GM21447 (cell line): ENCODE measurements at regions not wholly inside any gene's neighbourhood (a gene's known extent, or its start where the extent isn't known, plus 50 kb on each side); places are given as distances from the start of the nearest gene placed in this dataset.
"Not testable (repeated sequence)": the region's sequence is repeated elsewhere in the genome, so short reads cannot be mapped to it uniquely, and the experiment has no call there.

ENCODE experiments used
- ATAC-seq: cut with Tn5 transposase; IDR thresholded peaks from one replicate; pipeline ENCODE4 v1.9.1; 2021; ENCODE audit not compliant: unreplicated experiment

DNA sequence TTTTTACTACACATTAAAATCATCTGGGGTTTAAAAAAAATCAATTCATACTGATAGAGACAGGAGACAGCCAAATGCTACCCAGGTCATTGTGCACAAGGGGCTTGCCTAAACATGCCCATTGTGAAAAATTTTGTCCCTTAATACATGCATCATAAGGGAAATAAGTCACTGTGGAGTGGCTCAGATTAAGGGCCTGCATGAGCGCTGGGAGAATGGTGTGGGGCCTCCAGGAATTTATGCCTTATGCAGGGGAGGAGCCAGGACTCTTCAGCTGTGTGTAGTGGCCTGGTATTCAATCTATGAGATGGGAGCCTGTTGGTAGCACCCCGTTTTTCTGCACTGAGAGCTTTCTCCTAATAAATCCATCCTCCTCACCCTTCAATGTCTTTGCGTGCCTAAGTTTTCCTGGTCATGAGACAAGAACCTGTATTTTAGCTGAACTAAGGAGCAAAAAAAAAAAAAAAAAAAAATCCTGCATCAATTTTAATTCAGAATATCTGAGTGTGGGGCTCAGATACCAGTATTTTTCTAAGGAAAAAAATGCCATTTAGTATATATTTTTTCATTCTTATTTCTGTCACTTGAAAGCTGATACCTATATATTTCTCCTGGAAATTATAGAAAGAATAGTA lies 997.6 kb upstream of the ATXN8OS start:
- ATAC-seq: no peak

DNA sequence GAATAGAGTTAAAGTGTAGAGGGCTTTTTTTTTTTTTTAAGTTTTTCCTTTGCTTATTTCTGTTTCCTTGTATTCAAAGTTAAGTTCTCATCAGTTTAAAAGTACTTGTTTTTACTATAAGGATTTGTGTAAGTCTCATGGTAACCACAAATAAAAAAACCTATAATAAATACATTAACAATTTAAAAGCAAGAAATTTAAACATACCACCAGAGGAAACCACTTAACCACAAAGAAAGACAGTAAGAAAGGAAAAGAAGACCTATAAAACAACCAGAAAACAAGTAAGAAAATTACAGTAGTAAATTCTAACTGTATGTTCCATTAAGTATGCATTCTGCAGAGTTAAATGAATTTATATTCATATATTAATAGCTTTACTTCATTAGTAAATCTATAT lies 999.1 kb upstream of the ATXN8OS start:
- no peak for ATAC-seq

DNA sequence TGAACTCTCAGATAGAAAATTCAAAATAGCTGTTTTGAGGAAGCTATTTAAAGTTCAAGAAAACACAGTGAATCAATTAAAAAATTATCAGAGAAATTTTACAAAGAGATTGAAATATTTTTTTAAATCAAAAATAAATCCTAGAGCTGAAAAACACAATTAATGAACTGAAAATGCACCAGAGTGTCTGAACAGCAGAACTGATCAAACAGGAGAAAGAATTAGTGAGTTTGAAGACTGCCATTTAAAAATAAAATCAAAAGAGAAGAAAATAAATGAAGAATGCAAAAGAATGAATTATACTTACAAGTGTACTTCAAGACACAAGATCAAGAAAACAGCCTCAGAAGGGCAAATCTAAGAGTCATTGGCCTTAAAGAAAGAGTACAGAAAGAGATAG lies 1000.2 kb upstream of the ATXN8OS start:
- ATAC-seq: no peak

DNA sequence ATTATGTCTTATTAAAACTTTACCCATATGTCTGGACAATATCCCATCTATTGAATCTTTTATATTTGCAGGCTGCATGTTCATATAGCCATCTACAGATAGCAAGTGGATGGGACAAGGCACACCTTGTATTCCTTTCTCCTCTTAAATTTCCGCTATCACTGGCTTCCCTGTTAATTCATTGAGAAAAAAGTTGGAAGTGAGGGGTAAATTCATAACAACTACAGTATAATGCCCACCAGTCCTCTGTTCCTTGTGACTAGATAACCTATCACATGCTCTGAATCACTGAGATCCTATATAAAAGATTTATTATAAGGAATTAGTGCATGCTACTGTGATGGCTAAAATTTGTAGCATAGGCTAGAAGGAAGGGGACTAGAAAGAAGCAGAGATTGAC lies 1005.8 kb upstream of the ATXN8OS start:
- ATAC-seq: no peak

DNA sequence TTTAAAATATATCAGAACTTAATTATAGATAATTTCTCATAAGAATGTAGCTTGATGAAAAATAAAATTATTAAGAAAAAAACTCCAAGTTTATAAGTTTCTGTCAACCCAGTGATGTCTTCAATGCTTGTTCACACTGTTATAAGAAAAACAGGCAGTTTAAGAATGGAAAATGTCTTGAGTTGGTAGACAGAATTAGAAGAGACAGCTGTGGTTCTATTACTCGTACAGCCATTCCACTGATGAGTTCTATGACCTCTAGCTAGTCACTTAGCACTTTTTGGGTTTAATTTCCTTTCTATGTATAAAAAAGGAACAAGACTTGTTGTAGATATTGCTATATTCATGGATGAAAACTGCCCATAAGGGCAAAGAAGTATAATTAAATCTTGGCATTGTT lies 1013.1 kb upstream of the ATXN8OS start:
- no peak for ATAC-seq

DNA sequence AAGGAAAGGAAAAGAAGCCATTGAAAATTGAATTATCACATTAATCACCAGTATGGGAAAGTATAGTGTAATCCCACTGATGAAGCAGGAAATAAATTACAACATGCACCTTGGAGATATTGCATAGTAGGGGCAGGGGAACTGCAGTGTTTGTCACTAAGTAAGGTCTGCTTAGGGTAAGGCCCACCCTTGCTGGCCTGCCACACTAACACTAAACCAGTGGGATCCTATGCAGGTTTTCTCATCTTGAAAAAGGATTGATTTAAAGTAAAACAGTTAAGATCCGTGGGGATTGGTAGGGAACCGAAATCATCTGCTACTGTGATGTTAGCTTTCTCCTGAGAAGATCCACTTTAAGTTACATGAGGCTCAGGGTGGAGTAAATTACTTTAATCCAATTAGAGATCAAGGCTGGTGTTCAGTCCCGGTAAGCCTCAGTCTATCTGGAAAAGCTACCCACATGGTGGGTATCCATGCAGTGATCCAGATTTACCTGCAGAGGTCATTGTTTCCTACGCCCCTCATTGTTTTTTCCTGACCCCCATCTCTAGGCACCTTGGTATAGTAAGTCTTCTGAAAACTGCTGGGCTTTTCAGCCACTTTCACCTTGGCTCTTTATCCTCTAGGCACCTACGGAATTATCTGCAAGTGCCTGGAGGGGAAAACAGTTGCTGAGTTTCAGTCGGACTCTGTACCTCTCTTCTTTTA lies 1014.9 kb upstream of the ATXN8OS start:
- ATAC-seq: no peak

DNA sequence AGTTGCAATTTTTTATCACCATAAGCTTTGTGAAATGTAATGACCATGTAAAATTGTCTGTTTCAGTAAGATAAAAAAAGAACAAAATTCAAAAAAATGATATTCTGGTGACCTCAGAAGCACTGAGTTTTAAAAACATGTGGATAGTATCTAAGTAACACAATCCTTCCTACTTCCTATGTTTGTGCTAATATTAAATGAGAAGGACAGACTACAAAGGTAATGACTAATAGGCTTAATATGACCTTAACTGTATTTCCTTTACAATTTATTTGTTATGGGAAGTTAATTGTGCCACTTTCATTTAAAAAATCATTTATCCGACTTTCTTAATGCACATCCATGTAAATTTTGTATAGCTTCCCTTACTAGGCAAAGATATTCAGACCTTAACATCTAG lies 1030.4 kb upstream of the ATXN8OS start:
- ATAC-seq: no peak

DNA sequence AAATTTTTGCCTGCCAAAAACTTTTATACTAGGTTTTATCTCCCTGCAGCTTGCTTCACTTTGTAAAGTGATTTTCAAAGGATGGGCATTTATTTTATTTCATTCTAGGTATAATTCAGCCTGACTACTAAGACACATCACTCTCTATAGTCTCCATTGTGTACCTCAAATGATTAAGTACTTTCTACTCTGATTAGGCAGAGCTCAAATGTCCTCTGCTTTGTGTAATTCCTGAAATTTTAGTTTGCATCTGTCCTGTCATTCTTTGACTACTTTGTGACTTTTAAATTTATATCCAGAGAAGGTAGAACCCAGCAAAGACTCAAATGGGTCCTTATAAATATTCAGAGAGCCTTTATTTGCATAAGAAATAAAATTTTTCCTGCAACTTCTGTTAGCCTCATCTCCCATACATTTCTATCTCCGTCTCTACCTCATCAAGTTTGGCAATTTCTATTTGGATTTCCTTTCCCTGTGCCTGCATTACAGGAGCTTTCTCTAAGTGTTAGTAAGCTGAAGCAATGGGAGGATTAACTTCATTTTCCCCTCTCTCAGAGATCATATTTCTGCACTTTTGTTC lies 1038.0 kb upstream of the ATXN8OS start:
- no peak for ATAC-seq

DNA sequence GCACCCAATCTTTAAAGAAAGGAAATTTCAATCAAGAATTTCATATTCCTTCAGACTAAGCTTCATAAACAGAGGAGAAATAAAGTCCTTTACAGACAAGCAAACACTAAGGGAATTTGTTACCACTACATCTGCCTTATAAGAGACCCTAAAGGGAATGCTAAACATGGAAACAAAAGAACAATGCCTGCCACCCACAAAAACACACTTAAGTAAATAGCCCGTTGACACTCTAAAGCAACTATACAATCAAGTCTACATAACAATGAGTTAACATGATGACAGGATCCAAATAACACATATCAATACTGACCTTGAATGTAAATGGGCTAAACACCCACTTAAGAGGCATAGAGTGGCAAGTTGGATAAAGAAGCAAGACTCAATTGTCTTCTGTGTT lies 1056.9 kb upstream of the ATXN8OS start:
- ATAC-seq: no peak

DNA sequence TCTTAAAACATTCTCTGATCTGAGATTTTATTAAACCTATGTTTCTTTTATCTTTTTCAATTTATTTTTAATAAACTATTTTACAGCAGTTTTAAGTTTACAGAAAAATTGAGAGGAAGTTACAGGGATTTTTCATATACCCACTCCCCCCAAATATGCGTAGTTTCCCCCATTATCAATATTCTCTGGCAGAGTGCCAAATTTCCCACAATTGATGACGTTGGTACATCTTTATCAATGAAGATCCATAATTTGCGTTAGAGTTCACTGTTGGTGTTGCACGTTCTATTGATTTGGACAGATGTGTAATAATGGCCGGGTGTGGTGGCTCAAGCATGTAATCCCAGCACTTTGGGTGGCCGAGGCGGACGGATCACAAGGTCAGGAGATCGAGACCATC lies 1063.0 kb upstream of the ATXN8OS start:
- no peak for ATAC-seq

DNA sequence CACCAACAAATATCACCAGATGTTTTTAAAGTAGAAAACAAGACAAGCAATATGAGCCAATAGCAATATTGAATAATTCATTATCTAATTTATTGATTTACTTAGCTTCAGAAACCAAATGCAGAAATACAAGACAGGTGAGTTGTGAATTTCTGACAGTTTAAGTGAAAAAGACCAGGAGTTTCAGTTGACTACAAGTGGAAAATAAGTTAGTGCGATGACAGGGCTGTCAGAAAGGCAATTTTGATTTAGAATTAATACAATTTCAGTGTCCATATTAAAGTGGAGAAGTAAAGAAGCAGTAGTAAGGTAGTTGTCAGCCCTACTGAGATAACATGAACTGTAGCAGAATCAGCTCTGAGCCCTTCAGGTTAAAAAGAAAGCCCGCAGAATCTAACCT lies 1066.7 kb upstream of the ATXN8OS start:
- no peak for ATAC-seq

DNA sequence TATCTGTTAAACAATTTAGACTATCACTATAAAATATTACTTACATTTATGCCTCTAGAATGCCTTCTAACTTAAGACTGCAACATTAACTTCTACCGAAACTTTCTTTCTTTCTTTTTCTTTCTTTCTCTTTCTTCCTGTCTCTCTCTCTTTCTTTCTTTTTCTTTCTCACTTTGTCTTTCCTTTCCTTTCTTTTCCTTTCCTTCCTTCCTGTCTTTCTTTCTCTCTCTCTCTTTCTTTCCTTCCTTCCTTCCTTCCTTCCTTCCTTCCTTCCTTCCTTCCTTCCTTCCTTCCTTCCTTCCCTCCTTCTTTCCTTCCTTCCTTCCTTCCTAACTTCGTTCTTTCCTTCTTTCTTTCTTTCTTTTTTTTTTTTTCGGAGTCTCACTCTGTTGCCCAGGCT lies 1071.9 kb upstream of the ATXN8OS start:
- ATAC-seq: no peak

DNA sequence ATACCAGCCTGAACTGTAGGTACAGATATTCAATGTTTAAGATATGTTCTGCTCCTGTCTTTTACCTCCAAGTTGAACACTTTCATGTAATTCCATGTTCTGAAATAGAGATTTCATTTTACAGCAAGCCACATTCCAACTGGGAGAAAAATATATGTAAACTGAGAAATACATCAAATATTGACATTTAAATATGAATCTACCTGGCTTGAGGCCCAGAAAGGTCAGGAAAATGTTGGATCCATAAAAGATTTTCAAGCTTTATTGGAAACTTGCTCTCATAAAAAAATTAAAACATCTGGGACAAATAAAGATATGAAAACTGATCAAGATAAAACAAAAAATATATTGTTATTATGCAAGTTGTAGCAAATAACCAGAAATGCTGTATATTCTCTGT lies 1078.7 kb upstream of the ATXN8OS start:
- ATAC-seq: no peak

DNA sequence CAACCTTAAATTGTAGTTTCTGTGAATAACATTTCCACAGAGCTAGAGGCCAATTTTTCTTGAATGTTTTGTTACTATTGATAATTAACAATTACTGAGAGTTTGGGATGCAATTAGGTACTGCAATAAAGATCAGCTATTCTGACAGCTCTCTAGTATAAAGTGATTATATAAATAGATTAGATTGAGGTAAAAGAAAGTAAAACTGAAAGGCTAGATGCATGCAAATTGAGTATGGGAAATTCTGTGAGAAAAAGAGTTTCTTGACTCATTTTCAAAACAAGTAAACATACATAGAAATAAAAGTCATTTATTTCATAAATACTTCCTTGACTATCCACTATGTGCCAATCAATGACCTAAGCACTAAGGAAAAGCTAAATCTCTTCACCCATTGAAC lies 1087.5 kb upstream of the ATXN8OS start:
- no peak for ATAC-seq

DNA sequence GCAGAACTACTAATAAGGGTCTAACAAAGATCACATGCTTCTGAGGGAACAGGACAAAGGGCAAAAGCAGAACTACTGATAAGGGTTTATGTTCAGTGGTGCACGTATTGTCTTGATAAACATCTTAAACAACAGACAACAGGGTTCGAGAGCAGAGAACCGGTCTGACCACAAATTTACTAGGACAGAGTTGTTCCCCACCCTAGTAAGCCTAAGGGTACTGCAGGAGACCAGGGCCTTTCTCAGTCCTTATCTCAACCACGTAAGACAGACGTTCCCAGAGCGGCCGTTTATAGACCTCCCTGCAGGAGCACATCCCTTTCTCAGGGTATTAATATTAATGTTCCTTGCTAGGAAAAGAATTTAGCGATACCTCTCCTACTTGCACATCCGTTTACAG lies 1089.5 kb upstream of the ATXN8OS start:
- not testable (repeated sequence) for ATAC-seq

DNA sequence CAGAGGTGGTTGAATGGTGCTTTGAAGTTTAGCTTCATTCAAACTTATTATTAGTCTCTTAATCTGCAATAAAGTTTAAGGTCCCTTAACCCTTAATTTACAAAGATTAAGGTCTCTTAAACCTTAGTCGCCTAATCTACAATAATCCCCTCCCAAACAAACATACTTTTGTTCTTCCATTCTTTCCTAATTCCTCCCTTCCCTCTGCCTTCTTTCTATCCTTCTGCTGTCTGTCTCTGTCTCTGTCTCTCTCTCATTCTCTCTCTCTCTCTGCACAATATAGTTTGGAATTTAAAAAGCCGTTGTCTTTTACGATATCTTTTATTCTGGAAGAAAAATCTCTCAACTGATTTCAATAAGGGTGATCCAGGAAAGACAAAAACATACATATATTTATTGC lies 1096.8 kb upstream of the ATXN8OS start:
- ATAC-seq: no peak

DNA sequence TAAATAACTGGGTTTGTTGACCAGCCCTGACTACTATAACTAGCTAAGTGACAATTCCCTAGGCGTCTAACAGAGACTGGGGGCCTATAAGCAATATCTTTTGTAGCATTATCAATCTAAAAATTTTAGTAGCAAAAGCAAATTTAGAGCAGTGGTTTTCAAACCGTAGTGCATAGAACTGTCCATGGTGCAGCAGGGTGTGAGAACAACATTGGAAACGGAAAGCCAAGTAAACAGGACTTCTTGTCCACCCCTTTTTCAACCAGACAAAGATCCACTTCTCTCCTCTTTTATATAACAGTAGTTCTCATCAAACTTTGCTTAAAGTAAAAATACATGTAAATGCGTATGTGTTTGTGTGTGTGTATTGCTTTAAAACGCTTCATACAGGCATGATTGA lies 1099.1 kb upstream of the ATXN8OS start:
- no peak for ATAC-seq

DNA sequence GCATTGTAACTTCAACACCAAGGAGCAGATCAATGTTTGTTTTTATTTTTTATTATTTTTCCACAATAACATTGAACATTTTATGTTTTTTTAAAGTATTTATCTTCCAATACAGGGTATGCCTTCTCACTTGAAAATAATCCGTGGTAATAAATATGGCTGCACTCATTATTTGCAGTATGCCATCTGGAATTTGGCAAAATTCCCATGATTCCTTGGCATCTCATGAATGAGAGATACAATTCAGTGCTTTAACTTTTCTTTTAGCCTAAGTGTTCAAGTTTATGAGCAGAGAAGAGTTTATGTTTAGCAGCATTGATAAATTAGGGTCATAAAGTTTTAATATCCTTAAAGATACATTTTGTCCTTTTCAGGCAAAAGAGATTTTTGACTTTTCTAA lies 1109.6 kb upstream of the ATXN8OS start:
- no peak for ATAC-seq

DNA sequence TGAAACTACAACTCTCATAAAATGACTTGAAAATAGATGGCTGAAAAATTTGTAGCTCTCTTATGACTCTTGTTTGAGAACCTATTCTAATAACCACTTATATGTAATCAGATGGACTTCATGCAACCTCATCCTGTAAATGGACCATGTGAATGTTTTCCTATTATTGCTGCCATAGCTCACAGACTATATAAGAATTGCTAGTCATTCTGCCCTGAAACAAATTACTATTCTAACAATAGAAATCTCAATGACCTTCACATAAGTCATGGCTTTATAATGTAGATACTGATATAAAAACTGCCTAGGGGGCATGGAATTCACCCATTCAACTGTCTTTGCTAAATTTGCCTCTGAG lies 1111.0 kb upstream of the ATXN8OS start:
- ATAC-seq: no peak

DNA sequence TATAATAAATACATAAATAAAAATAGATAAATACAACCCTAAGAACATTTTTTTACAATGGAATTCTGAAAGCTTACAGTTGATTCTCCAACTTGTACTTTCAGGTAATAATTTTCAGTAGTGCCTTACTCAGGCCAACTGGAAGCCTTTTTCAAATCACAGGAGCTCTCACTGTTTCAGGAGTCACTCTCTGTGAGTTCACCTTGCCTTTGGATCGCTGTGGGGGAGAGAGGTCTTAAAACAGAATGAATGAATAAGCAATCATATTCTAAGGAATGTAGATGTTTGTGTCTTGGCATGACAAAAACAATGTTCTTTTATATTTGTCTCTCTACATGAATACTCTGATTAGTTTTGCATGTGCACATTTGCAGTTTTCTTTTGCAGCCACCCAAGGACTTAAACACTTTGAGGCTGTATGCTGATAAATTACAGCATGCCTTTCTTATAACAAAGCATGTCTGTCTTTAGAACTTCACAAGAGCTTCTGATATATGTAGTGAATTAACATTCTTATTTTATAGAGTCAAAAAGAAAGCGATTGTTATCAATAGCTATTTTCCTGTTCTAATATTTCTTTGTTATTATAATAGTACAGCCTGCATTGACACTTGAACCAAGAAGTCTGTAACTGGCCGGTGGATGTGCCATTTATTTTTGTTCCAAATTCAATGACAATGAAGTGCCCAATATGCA lies 1111.5 kb upstream of the ATXN8OS start:
- ATAC-seq: no peak

DNA sequence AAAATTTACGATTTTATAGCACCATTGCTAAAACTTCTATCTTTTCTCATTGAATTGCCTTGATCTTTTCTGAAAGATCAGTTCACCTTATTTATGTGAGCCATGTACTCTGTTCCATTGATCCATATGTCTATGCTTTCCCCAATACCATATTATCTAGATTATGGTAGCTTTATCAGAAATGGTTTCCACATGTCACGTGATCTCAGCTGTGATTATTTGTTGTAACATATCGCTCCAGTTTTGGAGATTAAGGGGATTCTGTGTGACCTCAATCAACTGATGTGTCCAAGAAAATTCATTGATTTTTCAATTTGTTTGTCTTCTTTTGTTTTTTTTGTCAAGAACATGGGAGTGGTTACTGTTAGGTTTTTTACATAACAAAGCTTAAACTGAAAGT lies 1114.5 kb upstream of the ATXN8OS start:
- ATAC-seq: no peak

DNA sequence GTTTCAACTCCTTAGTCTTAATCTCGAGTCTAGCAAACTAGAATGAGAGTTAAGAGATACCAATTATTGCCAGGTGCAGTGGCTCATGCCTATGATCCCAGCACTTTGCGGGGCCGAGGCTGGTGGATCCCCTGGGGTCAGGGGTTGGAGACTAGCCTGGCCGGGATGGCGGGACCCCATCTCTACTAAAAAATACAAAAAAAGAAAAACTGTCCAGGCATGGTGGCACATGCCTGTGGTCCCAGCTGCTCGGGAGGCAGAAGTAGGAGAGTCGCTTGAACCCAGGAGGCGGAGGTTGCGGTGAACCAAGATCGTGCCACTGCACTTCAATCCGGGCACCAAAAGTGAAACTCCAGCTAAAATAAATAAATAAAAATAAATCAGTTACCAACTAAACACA lies 1119.5 kb upstream of the ATXN8OS start:
- no peak for ATAC-seq
